DLD1 (cell line): ENCODE measurements at regions not wholly inside any gene's neighbourhood (a gene's known extent, or its start where the extent isn't known, plus 50 kb on each side); places are given as distances from the start of the nearest gene placed in this dataset.

Source experiments
- in situ Hi-C: cut with HindIII; loops from 2 replicates; pipeline ENCODE4 v1.10.0; 2017; ENCODE audit warnings: low sequenced_read_pairs

- in situ Hi-C loops, result no loop called here
Measured at GRCh38 chr17:77439189-77440018, 298.6 kb downstream of the SEC14L1 start.

GRCh38 chr17:77440560-77440981, 299.8 kb downstream of the SEC14L1 start:
- in situ Hi-C loops, result no loop called here

GRCh38 chr17:77441130-77441920, 300.6 kb downstream of the SEC14L1 start:
- in situ Hi-C loops, result no loop called here

GRCh38 chr17:77441940-77442339, 301.2 kb downstream of the SEC14L1 start:
- in situ Hi-C loops, result no loop called here

GRCh38 chr17:77442976-77443747, 302.4 kb downstream of the SEC14L1 start:
- in situ Hi-C loops, result no loop called here

GRCh38 chr17:77443748-77444260, 303.0 kb downstream of the SEC14L1 start:
- in situ Hi-C loops, result no loop called here

- in situ Hi-C loops, result no loop called here
Measured at GRCh38 chr17:77444628-77444983, 303.8 kb downstream of the SEC14L1 start.

- in situ Hi-C loops, result no loop called here
Measured at GRCh38 chr17:77444984-77445759, 304.4 kb downstream of the SEC14L1 start.

GRCh38 chr17:77445760-77446532, 305.2 kb downstream of the SEC14L1 start:
- in situ Hi-C loops, result no loop called here

GRCh38 chr17:77446940-77447634, 306.3 kb downstream of the SEC14L1 start:
- in situ Hi-C loops, result no loop called here

- in situ Hi-C loops, result no loop called here
Measured at GRCh38 chr17:77449373-77449907, 308.7 kb downstream of the SEC14L1 start.

- in situ Hi-C loops, result no loop called here
Measured at GRCh38 chr17:77449908-77450741, 309.4 kb downstream of the SEC14L1 start.

GRCh38 chr17:77450742-77451244, 310.0 kb downstream of the SEC14L1 start:
- in situ Hi-C loops, result no loop called here

- in situ Hi-C loops, result no loop called here
Measured at GRCh38 chr17:77451245-77451893, 310.6 kb downstream of the SEC14L1 start.

GRCh38 chr17:77451894-77452852, 311.4 kb downstream of the SEC14L1 start:
- in situ Hi-C loops, result no loop called here

GRCh38 chr17:77453613-77454241, 313.0 kb downstream of the SEC14L1 start:
- in situ Hi-C loops, result no loop called here
